SK-MEL-5 (cell line): ENCODE measurements at regions not wholly inside any gene's neighbourhood (a gene's known extent, or its start where the extent isn't known, plus 50 kb on each side); places are given as distances from the start of the nearest gene placed in this dataset.
A peak's percentile ranks its signal among the peaks of the same experiment; 100 is the strongest.

Experiments
- DNase-seq: peaks from one replicate; pipeline ENCODE4 v3.0.0-alpha.2; 2016; ENCODE audit warnings: low read depth, low spot score
- in situ Hi-C: cut with HindIII; loops from 2 replicates; pipeline ENCODE4 v1.10.0; 2016; ENCODE audit warnings: low sequenced_read_pairs, high pct_unique_total_duplicates, low pct_unique_long_range_greater_than_20kb

DNA sequence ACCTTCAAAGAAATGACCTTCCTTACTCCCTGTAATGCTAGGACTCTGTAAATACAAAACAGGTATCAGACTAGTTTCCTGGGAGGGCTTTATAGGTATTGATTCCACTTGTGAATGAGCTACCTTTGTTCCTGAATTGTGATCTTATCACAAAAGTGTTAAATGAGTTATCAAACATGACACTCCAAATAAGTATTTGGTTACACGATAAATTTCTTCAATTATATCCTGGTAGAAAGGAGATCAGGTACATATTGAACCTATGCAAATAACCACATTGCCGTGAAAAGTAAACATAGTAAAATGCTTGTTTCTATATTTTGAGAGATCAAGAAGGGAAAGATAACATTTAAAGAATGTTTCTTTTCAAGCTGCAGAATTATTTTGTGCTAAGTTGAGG lies 285.3 kb downstream of the HIVEP2 start:
- no peak for DNase-seq
- in situ Hi-C loops = no loop called here

DNA sequence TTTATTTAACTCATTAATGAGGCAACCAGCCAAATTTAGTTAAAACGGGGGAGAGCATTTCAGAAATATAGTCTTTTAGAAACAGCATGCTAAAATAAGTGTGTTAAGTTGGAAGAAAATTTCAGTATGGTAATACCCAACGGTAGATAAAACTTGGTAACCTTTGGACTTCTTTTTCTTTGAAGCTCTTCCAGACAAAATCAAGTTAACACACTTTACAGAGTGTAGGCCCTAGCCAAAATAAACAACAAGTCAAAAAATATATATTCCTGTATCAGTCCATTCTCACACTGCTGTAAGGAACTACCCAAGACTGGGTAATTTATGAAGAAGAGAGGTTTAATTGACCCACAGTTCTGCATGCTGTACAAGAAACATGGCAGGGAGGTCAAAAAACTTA lies 279.6 kb downstream of the HIVEP2 start:
- in situ Hi-C loops = no loop called here
- DNase-seq = no peak

DNA sequence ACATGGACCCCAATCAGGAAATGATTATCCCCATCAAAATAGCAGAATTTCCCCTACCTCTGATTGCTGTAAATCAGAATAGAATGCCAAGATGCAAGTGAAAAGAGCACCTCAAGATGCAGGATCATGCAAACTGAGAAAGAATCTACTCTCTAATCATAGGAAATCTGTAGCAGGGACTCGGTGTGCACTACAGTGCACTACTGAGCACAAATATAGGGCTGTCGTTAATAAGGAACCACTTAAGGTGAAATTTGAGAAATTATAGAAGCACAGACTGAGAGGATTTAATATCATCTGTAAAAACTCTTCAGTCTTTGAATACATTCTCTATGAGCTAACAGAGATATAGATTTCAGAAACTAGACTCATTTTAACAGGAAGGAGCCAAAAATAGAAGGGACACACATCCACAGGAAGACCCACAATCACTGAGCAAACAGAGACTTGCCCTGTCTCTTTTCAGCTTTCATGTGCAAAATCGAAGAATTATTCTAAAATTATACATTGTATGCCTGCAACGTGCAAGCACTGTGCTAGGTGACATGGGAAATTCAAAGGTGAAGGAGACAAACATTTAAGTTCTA lies 278.3 kb downstream of the HIVEP2 start:
- no peak for DNase-seq
- in situ Hi-C loops = no loop called here

DNA sequence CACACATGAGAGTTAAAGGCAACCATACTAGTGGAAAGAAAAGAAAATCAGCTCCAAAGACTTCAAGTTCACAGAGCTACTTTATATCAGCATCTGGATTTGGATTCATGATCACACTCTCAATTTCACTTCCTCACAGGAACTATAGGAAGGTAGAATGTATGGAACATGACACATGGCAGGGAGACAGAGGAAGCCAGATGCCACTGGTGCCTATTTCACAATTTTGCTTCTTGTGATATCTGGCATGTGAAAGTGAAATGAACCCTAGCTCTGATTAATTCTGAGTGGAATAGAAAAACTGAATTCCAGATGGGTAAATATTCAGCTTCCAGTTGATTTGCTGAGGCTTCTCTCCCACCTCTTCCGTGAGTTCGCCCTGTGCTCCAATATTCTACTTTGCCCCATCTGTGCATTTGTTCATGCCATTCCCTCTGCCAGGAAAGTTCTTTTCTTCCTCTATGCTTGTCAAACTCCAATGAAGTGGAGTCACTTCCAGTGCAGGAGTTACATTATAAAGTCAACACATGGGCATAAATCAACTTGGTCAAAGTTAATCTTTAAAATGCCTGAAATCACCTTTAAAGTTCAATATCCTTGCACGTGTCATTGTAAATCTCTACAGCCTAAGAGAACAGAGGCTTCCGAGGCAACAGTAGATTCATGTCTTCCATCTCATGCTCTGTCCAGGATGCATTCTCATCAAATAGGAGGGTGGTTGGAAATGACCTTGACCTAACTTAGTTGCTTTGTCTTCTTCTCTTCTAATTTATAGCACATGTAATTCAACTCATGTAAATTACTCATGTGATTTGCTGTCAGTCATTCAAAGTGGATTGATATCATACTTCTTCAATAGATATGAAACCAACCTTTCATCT lies 275.3 kb downstream of the HIVEP2 start:
- DNase-seq = no peak
- in situ Hi-C loops = no loop called here

DNA sequence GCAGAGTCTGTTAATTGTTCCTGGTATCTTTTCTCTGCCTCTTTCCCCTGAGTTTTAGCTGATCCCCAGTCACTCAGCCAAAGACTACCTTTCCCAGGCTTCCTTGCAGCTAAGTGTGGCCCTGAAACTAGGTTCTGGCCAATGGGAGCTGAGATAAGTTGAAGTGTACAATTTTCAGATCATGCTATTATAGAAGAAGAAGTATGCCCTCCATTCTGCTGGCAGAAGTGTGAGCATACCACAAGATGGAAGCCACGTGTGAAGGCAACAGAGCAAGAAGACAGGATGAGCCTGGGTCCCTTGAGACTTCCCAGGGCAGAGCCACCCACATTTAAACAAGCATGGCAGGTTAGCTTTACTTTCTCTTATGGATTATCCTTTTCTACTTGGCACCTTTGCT lies 273.2 kb downstream of the HIVEP2 start:
- peak; percentile 19 for DNase-seq
- in situ Hi-C loops = no loop called here

DNA sequence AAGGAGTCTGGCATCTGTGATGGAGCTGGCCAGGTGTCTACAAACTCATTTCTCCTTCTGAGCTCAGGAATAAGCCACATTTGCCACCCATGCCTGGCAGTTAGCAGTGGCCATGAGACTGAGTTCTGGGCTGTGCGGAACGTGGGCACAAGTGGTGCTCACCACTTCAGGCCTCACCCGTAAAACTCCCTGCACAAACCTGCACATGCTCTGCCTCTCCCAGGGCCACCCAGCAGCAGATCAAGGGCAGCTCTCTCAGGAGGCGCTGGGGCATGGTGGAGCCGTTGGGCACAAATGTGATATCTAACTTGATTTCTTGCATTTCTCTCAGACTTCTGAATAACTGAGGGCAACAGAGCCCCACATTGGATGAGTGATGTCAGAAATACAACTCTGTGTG lies 269.5 kb downstream of the HIVEP2 start:
- in situ Hi-C loops = no loop called here
- no peak for DNase-seq

DNA sequence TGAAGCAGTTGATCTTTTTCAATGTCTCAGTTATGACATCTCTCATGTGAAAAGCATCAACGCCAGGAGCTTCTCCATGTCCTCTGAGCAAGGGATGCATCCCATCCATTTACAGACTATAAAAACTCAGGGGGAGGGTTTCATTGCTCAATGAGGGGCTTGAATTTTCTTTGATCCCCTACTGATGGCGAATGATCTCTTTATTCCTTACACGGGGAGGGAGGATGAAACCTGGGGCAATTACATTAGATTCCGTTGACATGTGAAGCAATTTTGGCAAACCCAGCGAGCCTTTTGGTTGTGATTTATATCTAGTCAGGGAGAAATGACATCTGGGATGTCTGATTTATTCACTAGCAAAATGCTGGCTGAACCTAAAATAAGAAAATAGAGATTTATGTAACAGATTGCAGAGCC lies 268.9 kb downstream of the HIVEP2 start:
- in situ Hi-C loops = no loop called here
- no peak for DNase-seq

DNA sequence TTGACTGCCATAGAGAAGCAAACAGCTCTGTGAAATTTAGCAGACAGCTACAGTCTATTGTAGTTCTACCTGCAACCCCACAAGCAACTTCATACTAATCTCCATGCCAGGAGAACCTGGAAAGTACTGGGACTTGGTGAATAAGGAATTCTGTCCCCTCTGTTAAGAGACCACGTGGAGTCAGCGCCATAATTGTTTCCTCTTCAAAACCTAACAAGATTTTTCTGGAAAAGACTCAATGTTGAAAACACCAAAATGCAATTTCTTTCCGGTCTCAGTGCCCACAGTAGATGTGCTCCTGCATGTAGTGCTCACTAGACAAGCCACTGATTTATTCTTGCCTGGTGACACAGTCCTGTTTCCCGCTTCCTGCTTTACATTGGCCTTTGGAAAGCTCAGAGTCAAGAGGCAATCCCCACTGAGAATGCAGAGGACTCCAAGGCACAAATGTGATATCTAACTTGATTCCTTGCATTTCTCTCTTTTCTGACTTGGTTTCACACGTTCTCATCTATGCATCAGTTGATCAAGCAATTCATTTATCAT lies 268.3 kb downstream of the HIVEP2 start:
- no peak for DNase-seq
- in situ Hi-C loops = no loop called here

DNA sequence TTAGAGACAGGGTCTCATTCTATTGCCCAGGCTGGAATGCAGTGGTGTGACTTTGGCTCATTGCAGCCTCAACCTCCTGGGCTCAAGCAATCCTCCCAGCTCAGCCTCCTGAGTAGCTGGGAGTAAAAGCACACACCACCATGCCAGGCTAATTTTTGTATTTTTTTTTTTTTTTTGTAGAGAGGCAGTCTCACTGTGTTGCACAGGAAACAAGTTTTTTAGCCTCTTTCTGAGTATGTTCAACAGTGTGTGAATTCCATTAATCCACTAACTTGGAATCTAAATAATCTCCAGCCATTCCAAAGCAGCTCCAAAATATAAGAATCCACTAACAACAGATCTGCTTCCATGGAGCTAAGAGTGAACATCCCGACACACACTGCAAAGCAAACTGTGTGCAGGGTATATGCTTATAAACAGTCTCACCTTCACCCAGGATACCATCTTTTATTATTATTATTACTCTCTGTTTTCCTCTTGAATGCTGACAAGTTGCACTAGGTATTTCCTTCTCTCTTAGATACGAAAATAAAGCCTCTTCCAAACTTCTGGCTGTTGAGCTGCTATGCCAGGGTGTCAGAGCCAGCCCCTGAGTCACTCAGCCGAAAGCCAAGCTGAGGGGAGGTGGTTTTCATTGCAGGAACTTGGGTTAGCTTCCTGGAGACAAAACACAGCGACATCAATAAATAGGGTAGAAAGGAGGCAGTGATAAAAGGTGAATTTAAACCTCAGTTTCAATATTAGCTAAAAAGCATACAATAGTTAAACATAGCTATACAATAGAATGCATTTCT lies 264.9 kb downstream of the HIVEP2 start:
- in situ Hi-C loops = no loop called here
- DNase-seq = no peak

DNA sequence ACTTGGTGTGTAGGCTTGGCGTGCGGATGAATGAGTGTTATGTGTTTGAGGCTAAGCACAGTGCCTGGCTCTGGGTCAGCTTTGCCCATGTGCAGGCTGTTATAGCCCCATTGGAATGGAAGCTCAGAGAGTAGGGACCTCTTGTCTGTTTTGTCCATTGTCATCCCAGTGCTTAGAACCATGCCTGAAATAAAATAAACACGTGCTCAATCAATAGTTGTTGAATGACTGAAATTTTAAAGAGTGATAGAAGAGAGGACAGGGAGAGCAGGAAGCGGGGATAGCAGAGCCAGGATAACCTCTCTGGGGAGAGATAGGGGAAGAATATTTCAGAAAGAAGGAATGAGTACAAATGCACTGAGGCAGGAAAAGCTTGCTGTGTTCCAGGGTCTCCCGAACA lies 263.9 kb downstream of the HIVEP2 start:
- no peak for DNase-seq
- in situ Hi-C loops = no loop called here

DNA sequence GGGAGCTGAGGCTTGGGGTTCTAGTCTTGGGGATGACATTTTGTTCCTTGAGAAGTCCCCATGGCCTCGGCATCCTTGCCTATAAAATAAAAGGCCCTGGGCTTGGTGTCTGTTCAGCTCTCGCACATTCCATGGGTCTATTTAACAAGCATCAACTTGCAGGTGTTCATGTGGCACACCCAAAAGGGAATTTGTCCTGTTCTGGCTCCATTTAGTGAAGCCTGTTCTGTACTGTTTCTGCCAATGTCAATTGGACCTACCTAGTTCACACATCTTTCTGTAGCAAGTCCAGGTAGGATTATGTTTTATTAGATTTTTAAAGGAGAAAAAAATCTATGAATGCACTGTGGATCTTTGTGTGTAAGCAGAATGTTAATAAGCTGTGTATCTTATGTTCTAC lies 262.0 kb downstream of the HIVEP2 start:
- in situ Hi-C loops = no loop called here
- no peak for DNase-seq

DNA sequence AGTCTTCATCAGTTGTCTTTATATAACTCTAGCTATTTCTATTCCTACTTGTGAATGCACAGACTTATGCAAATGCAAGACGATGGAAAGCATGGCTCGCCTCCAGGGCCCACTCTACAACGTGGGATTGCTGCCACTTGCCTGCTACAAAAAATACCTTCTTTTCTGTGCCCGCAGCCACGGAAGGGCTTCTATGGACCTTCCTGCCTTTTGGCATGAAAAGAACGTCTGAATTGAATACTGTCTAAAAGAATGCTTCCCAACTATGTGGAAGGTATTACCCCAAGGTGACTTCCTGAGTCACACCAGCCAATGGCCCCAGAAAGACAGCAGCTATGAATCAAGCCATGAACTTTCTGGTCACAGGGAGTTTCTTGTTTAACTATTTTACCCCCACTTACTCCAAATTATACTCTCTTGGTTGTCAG lies 261.2 kb downstream of the HIVEP2 start:
- in situ Hi-C loops = no loop called here
- no peak for DNase-seq

DNA sequence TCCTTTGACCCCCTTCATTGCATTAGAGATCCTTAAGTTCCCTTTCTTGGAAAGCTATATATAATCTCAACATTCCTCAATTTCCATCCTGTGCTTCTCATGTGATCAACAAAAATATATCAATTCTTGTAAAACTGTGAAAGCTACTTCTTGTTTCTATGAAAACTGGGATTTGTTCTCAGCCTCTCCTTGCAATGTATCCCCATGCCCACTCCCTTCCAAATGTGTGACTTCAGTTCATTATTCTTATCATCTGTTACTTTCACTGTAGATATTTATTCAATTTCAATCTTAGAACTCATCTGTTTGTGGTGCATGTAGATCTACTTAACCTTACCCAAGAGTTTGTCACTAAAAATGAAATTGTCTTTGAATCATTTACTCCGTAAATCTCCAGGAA lies 260.6 kb downstream of the HIVEP2 start:
- DNase-seq = no peak
- in situ Hi-C loops = no loop called here

DNA sequence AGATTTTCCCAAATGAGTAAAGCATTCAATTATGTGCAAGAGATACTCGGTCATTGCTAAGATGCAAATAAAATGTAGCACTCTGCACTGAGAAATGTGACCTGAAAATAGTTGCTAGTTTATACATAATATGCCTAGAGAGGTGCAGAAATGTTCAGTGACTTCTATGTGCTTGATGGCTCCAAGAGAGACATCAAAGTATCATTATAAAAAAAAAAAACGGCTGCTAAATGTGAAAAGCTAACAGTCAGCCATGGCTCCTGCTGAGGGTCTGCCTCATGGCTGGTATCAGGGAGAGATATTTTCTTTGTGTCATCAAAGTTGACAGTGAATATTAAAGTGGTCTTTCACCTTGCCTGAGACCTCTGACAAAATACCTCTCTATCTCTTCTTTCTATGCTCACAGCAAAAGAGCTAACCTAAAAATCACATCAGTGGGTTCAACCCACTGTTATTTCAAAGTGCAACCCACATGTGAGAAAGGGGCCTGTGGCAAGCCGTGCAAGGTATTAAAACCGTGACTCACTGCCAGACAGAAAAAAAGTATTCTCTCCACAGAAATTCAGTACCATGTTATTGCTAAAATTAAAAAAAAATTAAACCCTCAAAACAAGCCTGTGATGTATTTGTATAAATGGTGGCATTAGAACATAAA lies 259.0 kb downstream of the HIVEP2 start:
- in situ Hi-C loops = no loop called here
- no peak for DNase-seq

DNA sequence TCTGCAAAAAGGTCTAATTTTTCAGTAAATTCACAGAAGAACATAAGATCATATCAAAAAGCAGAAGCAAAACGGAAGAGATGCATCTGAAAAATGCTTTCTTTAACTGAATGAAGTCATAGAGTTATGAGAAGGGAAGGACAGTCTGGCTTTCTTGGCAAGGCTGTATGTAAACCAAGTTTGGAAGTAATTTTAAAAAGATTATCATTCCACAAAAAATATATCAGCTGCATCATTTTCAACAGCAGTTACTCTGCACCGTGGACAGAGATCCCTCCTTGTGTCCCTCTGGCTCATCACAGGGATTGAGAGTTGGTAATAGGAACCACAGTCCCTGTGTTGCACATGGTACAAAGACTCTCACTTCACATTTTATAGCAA lies 258.5 kb downstream of the HIVEP2 start:
- no peak for DNase-seq
- in situ Hi-C loops = no loop called here

DNA sequence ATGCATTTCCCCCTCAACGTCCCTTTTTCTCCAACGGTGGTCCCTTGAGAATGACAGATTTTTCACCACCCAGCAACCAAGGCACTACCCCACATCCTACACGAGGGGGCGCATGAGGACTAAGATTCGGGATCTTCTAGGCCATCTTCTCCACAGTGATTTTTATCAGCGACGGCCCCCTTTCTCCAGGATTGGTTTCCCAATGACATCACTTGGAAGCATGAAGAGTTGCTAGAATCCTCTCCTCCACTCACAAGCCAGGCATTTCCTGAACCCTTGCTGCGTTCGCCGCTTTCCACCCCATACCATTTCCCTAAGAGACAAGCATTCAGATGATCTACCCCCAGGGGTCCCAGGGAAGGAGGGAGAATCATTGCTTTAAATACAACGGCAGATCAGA lies 252.0 kb downstream of the HIVEP2 start:
- in situ Hi-C loops = no loop called here
- peak; percentile 78 for DNase-seq

DNA sequence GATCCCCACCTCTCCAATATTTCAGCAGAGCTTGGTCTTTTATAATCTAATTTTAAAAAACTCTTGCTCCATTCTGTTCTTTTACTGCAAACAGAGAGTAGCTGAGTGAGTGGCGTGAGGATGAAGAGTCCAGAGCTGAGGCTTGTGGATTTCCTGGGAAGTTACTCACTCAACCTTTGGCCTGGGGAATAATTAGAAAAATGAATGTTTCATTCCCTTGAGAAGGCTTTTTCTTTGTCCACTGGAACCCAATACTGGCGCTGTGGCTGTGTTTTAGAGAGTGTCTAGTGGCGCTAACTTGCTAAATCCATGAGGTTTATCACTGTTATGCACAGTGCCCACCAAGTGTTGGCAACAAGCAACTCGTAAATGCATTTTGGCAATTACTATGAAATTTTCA lies 251.5 kb downstream of the HIVEP2 start:
- DNase-seq = no peak
- in situ Hi-C loops = no loop called here

DNA sequence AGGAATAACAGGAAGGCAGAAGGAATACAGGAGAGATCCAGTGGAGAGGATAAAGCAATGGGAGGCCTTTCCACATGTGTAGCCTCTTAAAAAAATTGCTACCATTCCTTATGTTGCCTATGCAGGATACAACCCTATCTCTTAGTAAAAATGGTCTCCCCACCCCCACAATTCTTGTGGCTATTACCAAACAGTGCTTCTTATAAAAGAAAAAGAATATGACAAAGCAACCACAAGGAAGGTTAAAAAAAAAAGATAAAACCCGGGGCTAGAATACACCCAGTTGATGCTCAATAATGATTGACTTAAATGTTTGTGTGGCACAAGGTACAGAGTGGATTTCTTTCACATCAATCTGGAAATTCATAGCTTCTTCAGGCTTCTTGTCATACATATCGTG lies 250.9 kb downstream of the HIVEP2 start:
- DNase-seq = no peak
- in situ Hi-C loops = no loop called here
